Panc1 (cell line): ENCODE measurements at regions not wholly inside any gene's neighbourhood (a gene's known extent, or its start where the extent isn't known, plus 50 kb on each side); places are given as distances from the start of the nearest gene placed in this dataset.

Source experiments
- ATAC-seq: fragments of 200-7000 bp; cut with Tn5 transposase; 2 replicates; pipeline ENCODE4 v1.9.1; 2020; ENCODE audit warnings: mild to moderate bottlenecking, moderate library complexity
- BruUV-seq: library from RNA; stranded (reverse); fragments of 400-500 nt; replicated peaks from 2 replicates; lab custom pipeline; 2021; lab: Mats Ljungman, UMichigan
- CTCF ChIA-PET: fragments of 300-600 bp; sonication (Branson Sonifier 250); formaldehyde crosslinking; loops from one replicate; lab custom pipeline; 2022; ENCODE audit warnings: antibody characterized with exemption; lab: Charles Lee
- POLR2A ChIA-PET: fragments of 300-600 bp; sonication (Branson Sonifier 250); formaldehyde crosslinking; loops from one replicate; lab custom pipeline; 2022; ENCODE audit warnings: antibody characterized with exemption; lab: Charles Lee
- DNase-seq: peaks from one replicate; pipeline ENCODE4 v3.0.0-alpha.2; 2010; ENCODE audit warnings: low read depth, low spot score
- H3K27ac ChIP-seq: 2 replicates; pipeline ENCODE4 v1.5.1; 2011; ENCODE audit warnings: mild to moderate bottlenecking, low read length, inconsistent platforms
- H3K27me3 ChIP-seq: fragments of 200-500 bp; sonication (Bioruptor generic); 2 replicates; pipeline ENCODE4 v1.6.0; 2014; ENCODE audit warnings: low read length, inconsistent platforms; ENCODE audit not compliant: control insufficient read depth, insufficient read depth
- H3K36me3 ChIP-seq: fragments of 200-500 bp; sonication (Bioruptor generic); 2 replicates; pipeline ENCODE4 v1.5.1; 2014; ENCODE audit warnings: inconsistent platforms, mild to moderate bottlenecking, low read length, moderate library complexity; ENCODE audit not compliant: control insufficient read depth, insufficient read depth
- H3K4me1 ChIP-seq: 2 replicates; pipeline ENCODE4 v1.5.1; 2011; ENCODE audit warnings: inconsistent platforms, mild to moderate bottlenecking, low read length, moderate library complexity; ENCODE audit not compliant: control insufficient read depth, insufficient read depth
- H3K4me3 ChIP-seq, 2 experiments: 2 replicates each; pipeline ENCODE4 v1.5.1; 2011 to 2012; ENCODE audit warnings: low read depth in 2 of 2, low read length in 2 of 2, mild to moderate bottlenecking in 2 of 2, inconsistent platforms in 1 of 2, moderate library complexity in 1 of 2
- H3K9me3 ChIP-seq: fragments of 200-500 bp; sonication (Bioruptor generic); 2 replicates; pipeline ENCODE4 v1.5.1; 2014; ENCODE audit warnings: low read depth, mild to moderate bottlenecking, inconsistent platforms, low read length, moderate library complexity; ENCODE audit not compliant: control insufficient read depth, insufficient read depth
- POLR2AphosphoS5 ChIP-seq: IDR thresholded peaks from 2 replicates; pipeline ENCODE4 v1.6.1; 2012; ENCODE audit warnings: mild to moderate bottlenecking, low read depth, low read length, moderate library complexity
- REST ChIP-seq, 2 experiments: IDR thresholded peaks; 2 replicates each; pipeline ENCODE4 v1.6.1; 2011 to 2012; ENCODE audit warnings: low read depth in 2 of 2, control low read depth in 1 of 2, low read length in 1 of 2, mild to moderate bottlenecking in 1 of 2, moderate library complexity in 1 of 2; ENCODE audit not compliant: insufficient read depth in 1 of 2
- SIN3A ChIP-seq: IDR thresholded peaks from 2 replicates; pipeline ENCODE4 v1.6.1; 2012; ENCODE audit warnings: low read depth, mild to moderate bottlenecking, low read length, moderate library complexity, borderline replicate concordance; ENCODE audit not compliant: insufficient read depth
- TCF7L2 ChIP-seq: IDR thresholded peaks from 2 replicates; pipeline ENCODE4 v1.6.1; 2011; ENCODE audit warnings: mild to moderate bottlenecking, low read depth, low read length, inconsistent platforms
- in situ Hi-C: cut with HindIII; loops from 2 replicates; pipeline ENCODE4 v1.10.0; 2016; ENCODE audit warnings: low sequenced_read_pairs, low pct_unique_long_range_greater_than_20kb
- intact Hi-C: fragments of 100-400 bp; cut with micrococcal nuclease; formaldehyde crosslinking; loops from one replicate; pipeline ENCODE4 v1.10.0; 2022; ENCODE audit not compliant: unreplicated experiment
- TF ChIP-seq, protein P1 (sequence below): fragments of 450-650 bp; IDR thresholded peaks from 2 replicates; pipeline ENCODE4 v1.5.1; 2017; ENCODE audit warnings: mild to moderate bottlenecking

GRCh38 chr4:163863082-163863481 is 368.6 kb downstream of the TMA16 start:
- ChIA-PET CTCF (no interaction called here), POLR2A (no interaction called here)
- intact Hi-C loops (no loop called here), in situ Hi-C loops (no loop called here)
- no TSS peak for BruUV-seq
- Histone ChIP-seq H3K27ac (no peak overlapping the region), H3K27me3 (no peaks in the 10 kb centered on the region), H3K4me1 (no peaks in the 10 kb centered on the region), H3K9me3 (no peaks in the 10 kb centered on the region), H3K4me3 (no peak overlapping the region), H3K36me3 (no peaks in the 10 kb centered on the region)
- ATAC-seq (no peak), DNase-seq (no peak)
- TF ChIP-seq SIN3A (no peak), POLR2AphosphoS5 (no peak), TCF7L2 (no peak), REST (IDR thresholded peaks at IDR 0.05; ENCODE audit: insufficient read depth in 1 of 2, low read depth in 2 of 2, low read length in 1 of 2) (no peak)
- TF ChIP-seq, protein P1, sequence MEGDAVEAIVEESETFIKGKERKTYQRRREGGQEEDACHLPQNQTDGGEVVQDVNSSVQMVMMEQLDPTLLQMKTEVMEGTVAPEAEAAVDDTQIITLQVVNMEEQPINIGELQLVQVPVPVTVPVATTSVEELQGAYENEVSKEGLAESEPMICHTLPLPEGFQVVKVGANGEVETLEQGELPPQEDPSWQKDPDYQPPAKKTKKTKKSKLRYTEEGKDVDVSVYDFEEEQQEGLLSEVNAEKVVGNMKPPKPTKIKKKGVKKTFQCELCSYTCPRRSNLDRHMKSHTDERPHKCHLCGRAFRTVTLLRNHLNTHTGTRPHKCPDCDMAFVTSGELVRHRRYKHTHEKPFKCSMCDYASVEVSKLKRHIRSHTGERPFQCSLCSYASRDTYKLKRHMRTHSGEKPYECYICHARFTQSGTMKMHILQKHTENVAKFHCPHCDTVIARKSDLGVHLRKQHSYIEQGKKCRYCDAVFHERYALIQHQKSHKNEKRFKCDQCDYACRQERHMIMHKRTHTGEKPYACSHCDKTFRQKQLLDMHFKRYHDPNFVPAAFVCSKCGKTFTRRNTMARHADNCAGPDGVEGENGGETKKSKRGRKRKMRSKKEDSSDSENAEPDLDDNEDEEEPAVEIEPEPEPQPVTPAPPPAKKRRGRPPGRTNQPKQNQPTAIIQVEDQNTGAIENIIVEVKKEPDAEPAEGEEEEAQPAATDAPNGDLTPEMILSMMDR, result no peak

- DNase-seq (no peak), ATAC-seq (no peak)
- Histone ChIP-seq H3K9me3 (no peaks in the 10 kb centered on the region), H3K4me1 (no peaks in the 10 kb centered on the region), H3K27me3 (no peaks in the 10 kb centered on the region), H3K4me3 (no peak overlapping the region), H3K36me3 (no peaks in the 10 kb centered on the region), H3K27ac (no peak overlapping the region)
- CTCF ChIA-PET, result no interaction called here
- TF ChIP-seq SIN3A (no peak), TCF7L2 (no peak), POLR2AphosphoS5 (no peak), REST (IDR thresholded peaks at IDR 0.05; ENCODE audit: insufficient read depth in 1 of 2, low read depth in 2 of 2, low read length in 1 of 2) (no peak)
- TF ChIP-seq, protein P1, result no peak
- intact Hi-C loops (no loop called here), in situ Hi-C loops (no loop called here)
- POLR2A ChIA-PET, result no interaction called here
- BruUV-seq, result no TSS peak
Measured at GRCh38 chr4:163865010-163865409, 370.5 kb downstream of the TMA16 start.
